ENCODE measurements at regions not wholly inside any gene's neighbourhood (a gene's known extent, or its start where the extent isn't known, plus 50 kb on each side); places are given as distances from the start of the nearest gene placed in this dataset.
A peak's percentile ranks its signal among the peaks of the same experiment; 100 is the strongest.

DNA sequence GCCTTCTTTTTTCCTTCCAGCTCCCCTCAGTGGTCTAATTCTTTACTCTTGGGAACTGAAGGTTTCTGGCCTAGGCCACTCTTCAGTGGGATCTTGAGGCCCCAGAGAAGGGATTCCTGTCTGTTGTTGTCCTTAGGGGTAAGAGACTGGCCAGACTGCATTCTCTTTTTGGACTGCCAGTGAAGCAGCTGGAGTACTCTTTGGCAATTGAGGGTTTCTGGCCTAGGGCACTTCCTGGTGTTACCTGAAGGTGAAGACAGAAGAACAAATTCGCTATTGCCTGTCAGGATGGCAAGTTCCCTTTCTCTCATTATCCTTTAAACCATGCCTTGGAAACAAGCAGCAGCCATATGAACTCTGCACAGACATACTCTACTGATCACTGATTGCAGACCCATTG lies 286.6 kb upstream of the ZP4 start:
- no peaks in the 10 kb centered on the region for H3K27me3 ChIP-seq (ENCODE audit: insufficient read depth, low read length)
- WGBS = 95% methylated on average over 1 of the region's 1 CpG
- no peak overlapping the region; the same call in 1 of the 2 replicates for H3K9ac ChIP-seq (ENCODE audit: low read depth, low read length)
- no peaks in the 10 kb centered on the region; the same call in 1 of the 2 replicates for H3K9me3 ChIP-seq (ENCODE audit: insufficient read depth, low read depth, low read length)
- peak overlapping the region; percentile 61 for H3K27ac ChIP-seq (ENCODE audit: low read depth, low read length)
- H3K4me1 ChIP-seq (ENCODE audit: insufficient read depth, low read length) = peaks cover 30% of the 10 kb centered on the region
- no peak overlapping the region for H3K4me3 ChIP-seq (ENCODE audit: low read length)
- no peaks in the 10 kb centered on the region for H3K36me3 ChIP-seq (ENCODE audit: insufficient read depth, low read length)

DNA sequence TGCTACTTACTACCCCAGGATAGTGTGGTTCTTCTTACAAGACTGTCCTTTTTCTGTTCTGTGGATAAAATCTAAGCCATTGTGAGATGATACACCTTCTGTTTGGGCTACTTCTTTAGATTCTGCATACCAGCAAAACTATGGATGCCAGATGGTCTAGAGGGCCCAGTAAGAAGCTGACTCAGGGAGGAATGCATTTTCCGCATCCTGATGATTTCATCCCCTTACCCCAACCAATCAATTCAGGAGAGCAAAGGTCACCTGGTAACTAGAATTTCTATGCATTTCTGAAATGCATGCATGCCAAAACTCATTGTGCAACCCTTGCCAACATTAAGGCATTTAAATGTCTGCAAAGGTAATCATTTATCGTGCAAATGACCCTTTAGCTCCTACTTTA lies 285.7 kb upstream of the ZP4 start:
- no peak overlapping the region; the same call in 1 of the 2 replicates for H3K27ac ChIP-seq (ENCODE audit: low read depth, low read length)
- H3K4me3 ChIP-seq (ENCODE audit: low read length) = no peak overlapping the region
- no peaks in the 10 kb centered on the region for H3K27me3 ChIP-seq (ENCODE audit: insufficient read depth, low read length)
- H3K36me3 ChIP-seq (ENCODE audit: insufficient read depth, low read length) = no peaks in the 10 kb centered on the region
- WGBS = 94% methylated on average over 2 of the region's 2 CpGs
- H3K4me1 ChIP-seq (ENCODE audit: insufficient read depth, low read length) = peaks cover 21% of the 10 kb centered on the region
- H3K9ac ChIP-seq (ENCODE audit: low read depth, low read length) = no peak overlapping the region
- H3K9me3 ChIP-seq (ENCODE audit: insufficient read depth, low read depth, low read length) = no peaks in the 10 kb centered on the region; the same call in 1 of the 2 replicates

DNA sequence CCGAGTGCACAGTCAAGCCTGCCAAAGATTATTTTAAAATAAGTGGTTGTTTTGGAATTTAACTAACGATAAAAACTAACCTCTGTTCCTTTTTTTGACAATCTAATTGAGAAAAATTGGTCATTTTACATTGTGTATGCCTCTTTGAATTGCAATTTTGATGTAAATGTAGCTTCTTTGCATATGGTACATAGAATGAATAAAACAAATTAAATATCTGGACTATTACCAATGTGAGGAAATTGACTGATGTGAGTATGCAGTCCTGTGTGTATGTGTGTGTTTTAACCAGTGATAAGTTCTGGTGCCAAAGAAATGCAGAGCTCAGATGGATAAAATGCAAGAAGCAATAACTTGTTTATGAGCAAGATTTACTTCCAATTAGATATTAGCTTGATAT lies 281.3 kb upstream of the ZP4 start:
- peaks cover 5% of the 10 kb centered on the region; the same call in 1 of the 2 replicates for H3K4me1 ChIP-seq (ENCODE audit: insufficient read depth, low read length)
- no peak overlapping the region for H3K4me3 ChIP-seq (ENCODE audit: low read length)
- 92% methylated on average over 2 of the region's 2 CpGs for WGBS
- no peaks in the 10 kb centered on the region for H3K27me3 ChIP-seq (ENCODE audit: insufficient read depth, low read length)
- no peaks in the 10 kb centered on the region; the same call in 1 of the 2 replicates for H3K9me3 ChIP-seq (ENCODE audit: insufficient read depth, low read depth, low read length)
- no peak overlapping the region for H3K27ac ChIP-seq (ENCODE audit: low read depth, low read length)
- H3K9ac ChIP-seq (ENCODE audit: low read depth, low read length) = no peak overlapping the region
- H3K36me3 ChIP-seq (ENCODE audit: insufficient read depth, low read length) = no peaks in the 10 kb centered on the region

DNA sequence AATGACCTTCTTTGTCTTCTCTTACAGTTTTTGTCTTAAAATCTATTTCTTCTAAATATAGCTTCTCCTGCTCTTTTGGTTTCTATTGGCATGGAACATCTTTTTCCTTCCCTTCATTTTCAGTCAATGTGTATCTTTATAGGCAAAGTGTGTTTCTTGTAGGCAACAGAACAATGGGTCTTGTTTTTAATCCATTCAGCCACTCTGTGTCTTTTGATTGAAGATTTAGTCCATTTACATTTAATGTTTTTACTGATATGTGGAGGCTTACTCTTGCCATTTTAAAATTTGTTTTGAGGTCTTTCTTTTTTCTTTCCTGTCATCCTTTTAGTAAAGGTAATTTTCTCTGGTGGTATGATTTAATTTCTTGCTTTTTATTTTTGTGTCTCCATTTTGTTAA lies 271.2 kb upstream of the ZP4 start:
- H3K4me3 ChIP-seq (ENCODE audit: low read length) = no peak overlapping the region
- no peak overlapping the region for H3K9ac ChIP-seq (ENCODE audit: low read depth, low read length)
- no peaks in the 10 kb centered on the region for H3K27me3 ChIP-seq (ENCODE audit: insufficient read depth, low read length)
- no peak overlapping the region for H3K27ac ChIP-seq (ENCODE audit: low read depth, low read length)
- peaks cover 14% of the 10 kb centered on the region for H3K9me3 ChIP-seq (ENCODE audit: insufficient read depth, low read depth, low read length)
- no peaks in the 10 kb centered on the region for H3K4me1 ChIP-seq (ENCODE audit: insufficient read depth, low read length)
- no peaks in the 10 kb centered on the region for H3K36me3 ChIP-seq (ENCODE audit: insufficient read depth, low read length)

GRCh38 chr1:238153939-238154338 lies 263.2 kb upstream of the ZP4 start:
- Histone ChIP-seq H3K27ac (ENCODE audit: low read depth, low read length) (no peak overlapping the region), H3K4me1 (ENCODE audit: insufficient read depth, low read length) (no peaks in the 10 kb centered on the region), H3K27me3 (ENCODE audit: insufficient read depth, low read length) (no peaks in the 10 kb centered on the region), H3K4me3 (ENCODE audit: low read length) (no peak overlapping the region), H3K9ac (ENCODE audit: low read depth, low read length) (no peak overlapping the region), H3K9me3 (ENCODE audit: insufficient read depth, low read depth, low read length) (no peaks in the 10 kb centered on the region), H3K36me3 (ENCODE audit: insufficient read depth, low read length) (no peaks in the 10 kb centered on the region)
- 94% methylated on average over 3 of the region's 3 CpGs for WGBS

DNA sequence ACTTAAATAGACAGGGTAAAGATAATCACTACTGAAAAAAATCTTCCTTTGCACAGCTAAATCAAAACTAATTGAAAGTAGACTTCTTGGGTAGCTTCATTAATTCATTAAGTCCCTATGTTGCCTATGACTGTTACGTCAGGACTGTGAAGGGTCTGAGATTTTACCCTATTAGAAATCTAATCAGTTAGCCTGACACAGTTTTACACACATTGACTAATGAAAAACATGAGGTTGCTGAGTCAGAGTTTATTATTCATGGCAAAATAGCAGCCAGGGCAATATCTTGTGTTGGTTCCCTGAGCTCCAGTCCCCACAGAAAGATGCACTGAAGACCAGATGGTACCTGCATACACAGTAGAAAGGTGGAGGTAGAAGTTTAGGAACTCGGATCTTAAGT lies 262.5 kb upstream of the ZP4 start:
- Histone ChIP-seq H3K36me3 (ENCODE audit: insufficient read depth, low read length) (no peaks in the 10 kb centered on the region), H3K4me1 (ENCODE audit: insufficient read depth, low read length) (no peaks in the 10 kb centered on the region), H3K4me3 (ENCODE audit: low read length) (no peak overlapping the region), H3K27ac (ENCODE audit: low read depth, low read length) (no peak overlapping the region), H3K9ac (ENCODE audit: low read depth, low read length) (no peak overlapping the region), H3K27me3 (ENCODE audit: insufficient read depth, low read length) (no peaks in the 10 kb centered on the region), H3K9me3 (ENCODE audit: insufficient read depth, low read depth, low read length) (no peaks in the 10 kb centered on the region)
- 75% methylated on average over 1 of the region's 2 CpGs for WGBS

DNA sequence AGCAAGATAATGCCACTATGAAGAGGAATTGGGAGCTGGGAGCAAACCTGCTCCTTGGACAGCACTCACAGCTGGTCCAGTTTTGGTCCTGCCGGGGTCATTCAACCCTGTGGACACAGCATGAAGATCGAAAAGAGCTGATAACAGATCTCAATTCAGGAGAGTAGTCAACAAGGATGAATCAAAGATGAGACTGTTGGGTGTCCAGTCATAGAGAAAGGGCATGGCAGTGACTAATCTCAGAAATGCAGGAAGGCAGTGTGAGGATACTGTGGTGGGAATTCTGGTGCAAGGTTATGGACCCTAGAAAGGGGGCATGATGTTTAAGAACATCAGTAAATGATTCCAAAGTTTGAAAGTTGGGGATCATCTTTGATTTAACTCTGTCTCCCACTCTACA lies 261.4 kb upstream of the ZP4 start:
- no peak overlapping the region for H3K9ac ChIP-seq (ENCODE audit: low read depth, low read length)
- 88% methylated on average over 2 of the region's 2 CpGs for WGBS
- H3K4me1 ChIP-seq (ENCODE audit: insufficient read depth, low read length) = no peaks in the 10 kb centered on the region
- no peaks in the 10 kb centered on the region for H3K27me3 ChIP-seq (ENCODE audit: insufficient read depth, low read length)
- no peak overlapping the region for H3K4me3 ChIP-seq (ENCODE audit: low read length)
- no peaks in the 10 kb centered on the region for H3K9me3 ChIP-seq (ENCODE audit: insufficient read depth, low read depth, low read length)
- no peak overlapping the region for H3K27ac ChIP-seq (ENCODE audit: low read depth, low read length)
- no peaks in the 10 kb centered on the region for H3K36me3 ChIP-seq (ENCODE audit: insufficient read depth, low read length)

GRCh38 chr1:238143038-238143437 lies 252.3 kb upstream of the ZP4 start:
- Histone ChIP-seq H3K36me3 (ENCODE audit: insufficient read depth, low read length) (no peaks in the 10 kb centered on the region), H3K27me3 (ENCODE audit: insufficient read depth, low read length) (no peaks in the 10 kb centered on the region), H3K4me3 (ENCODE audit: low read length) (no peak overlapping the region), H3K9ac (ENCODE audit: low read depth, low read length) (no peak overlapping the region), H3K9me3 (ENCODE audit: insufficient read depth, low read depth, low read length) (no peaks in the 10 kb centered on the region), H3K27ac (ENCODE audit: low read depth, low read length) (no peak overlapping the region), H3K4me1 (ENCODE audit: insufficient read depth, low read length) (no peaks in the 10 kb centered on the region)
- WGBS = 85% methylated on average over 3 of the region's 3 CpGs

GRCh38 chr1:238141353-238141752 lies 250.6 kb upstream of the ZP4 start:
- no peaks in the 10 kb centered on the region for H3K4me1 ChIP-seq (ENCODE audit: insufficient read depth, low read length)
- H3K9ac ChIP-seq (ENCODE audit: low read depth, low read length) = no peak overlapping the region
- H3K27me3 ChIP-seq (ENCODE audit: insufficient read depth, low read length) = no peaks in the 10 kb centered on the region
- no peak overlapping the region for H3K27ac ChIP-seq (ENCODE audit: low read depth, low read length)
- H3K9me3 ChIP-seq (ENCODE audit: insufficient read depth, low read depth, low read length) = no peaks in the 10 kb centered on the region
- no peaks in the 10 kb centered on the region for H3K36me3 ChIP-seq (ENCODE audit: insufficient read depth, low read length)
- WGBS = 92% methylated on average over 1 of the region's 1 CpG
- H3K4me3 ChIP-seq (ENCODE audit: low read length) = no peak overlapping the region

GRCh38 chr1:238139713-238140112 lies 249.0 kb upstream of the ZP4 start:
- WGBS = 43% methylated on average over 2 of the region's 2 CpGs

GRCh38 chr1:238138059-238138626 lies 247.4 kb upstream of the ZP4 start:
- Histone ChIP-seq H3K9me3 (ENCODE audit: insufficient read depth, low read depth, low read length) (0 out of 2 replicates have a peak, but pooled peaks cover under 1% of the 10 kb centered on the region), H3K9ac (ENCODE audit: low read depth, low read length) (no peak overlapping the region), H3K4me1 (ENCODE audit: insufficient read depth, low read length) (no peaks in the 10 kb centered on the region), H3K27ac (ENCODE audit: low read depth, low read length) (no peak overlapping the region), H3K27me3 (ENCODE audit: insufficient read depth, low read length) (no peaks in the 10 kb centered on the region), H3K4me3 (ENCODE audit: low read length) (no peak overlapping the region), H3K36me3 (ENCODE audit: insufficient read depth, low read length) (no peaks in the 10 kb centered on the region)
- WGBS = 95% methylated on average over 6 of the region's 6 CpGs

More at GRCh38 chr1:238139713-238140112, 249.0 kb upstream of the ZP4 start:
- Histone ChIP-seq H3K27ac (ENCODE audit: low read depth, low read length) (no peak overlapping the region), H3K4me1 (ENCODE audit: insufficient read depth, low read length) (no peaks in the 10 kb centered on the region), H3K36me3 (ENCODE audit: insufficient read depth, low read length) (no peaks in the 10 kb centered on the region), H3K4me3 (ENCODE audit: low read length) (no peak overlapping the region), H3K9ac (ENCODE audit: low read depth, low read length) (no peak overlapping the region), H3K9me3 (ENCODE audit: insufficient read depth, low read depth, low read length) (no peaks in the 10 kb centered on the region), H3K27me3 (ENCODE audit: insufficient read depth, low read length) (no peaks in the 10 kb centered on the region)

All from HUES64 (cell line).